Neural crest cell (in vitro differentiated cells): ENCODE measurements at regions not wholly inside any gene's neighbourhood (a gene's known extent, or its start where the extent isn't known, plus 50 kb on each side); places are given as distances from the start of the nearest gene placed in this dataset.

Experiments
- DNase-seq: peaks from one replicate; pipeline ENCODE4 v3.0.0; 2021; ENCODE audit warnings: low read depth, mixed read lengths, low spot score
- H3K27ac Mint-ChIP-seq: one replicate; pipeline ENCODE4 v1.8.0; 2021; ENCODE audit warnings: mild to moderate bottlenecking, mixed read lengths; ENCODE audit not compliant: unreplicated experiment
- H3K27me3 Mint-ChIP-seq: 2 replicates; pipeline ENCODE4 v1.8.0; 2021; ENCODE audit warnings: low read depth, mild to moderate bottlenecking, mixed read lengths
- H3K36me3 Mint-ChIP-seq: 2 replicates; pipeline ENCODE4 v1.8.0; 2021; ENCODE audit warnings: low read depth, mild to moderate bottlenecking, mixed read lengths
- H3K4me1 Mint-ChIP-seq: 2 replicates; pipeline ENCODE4 v1.8.0; 2021; ENCODE audit warnings: mixed read lengths
- H3K4me3 Mint-ChIP-seq: one replicate; pipeline ENCODE4 v1.8.0; 2021; ENCODE audit warnings: mild to moderate bottlenecking, mixed read lengths
- H3K9me3 Mint-ChIP-seq: 2 replicates; pipeline ENCODE4 v1.8.0; 2021; ENCODE audit warnings: mixed read lengths
- TF ChIP-seq, protein P1 (sequence below): fragments of 200-600 bp; sonication (generic); conservative IDR thresholded peaks from 2 replicates; pipeline ENCODE4 v1.5.0; 2021; ENCODE audit warnings: antibody characterized with exemption, mild to moderate bottlenecking

DNA sequence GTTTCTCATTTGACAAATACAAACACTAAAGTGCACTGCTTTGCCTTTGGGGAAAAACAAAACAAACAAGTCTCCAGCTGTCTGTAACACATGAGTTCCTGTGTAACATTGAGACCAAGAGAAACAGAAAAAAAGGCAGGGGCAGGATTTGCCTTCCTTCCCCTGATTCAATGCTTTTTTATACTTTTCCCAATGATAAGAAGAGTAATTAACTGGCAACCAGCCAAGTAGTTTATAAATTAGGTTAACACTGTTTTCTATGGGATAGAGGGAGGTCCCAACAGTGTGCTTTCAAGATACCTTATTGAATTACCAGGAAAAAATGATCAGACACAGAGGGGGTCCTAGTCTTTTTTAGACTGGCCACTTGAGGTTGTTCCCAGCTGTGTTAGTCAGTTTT is 346.8 kb downstream of the TRIM36 start:
- Mint-ChIP-seq H3K9me3 (peaks cover 15% of the 10 kb centered on the region), H3K27ac (no peak overlapping the region)

GRCh38 chr5:114822436-114822835 is 347.3 kb downstream of the TRIM36 start:
- no peak overlapping the region for H3K4me3 Mint-ChIP-seq
- TF ChIP-seq, protein P1, sequence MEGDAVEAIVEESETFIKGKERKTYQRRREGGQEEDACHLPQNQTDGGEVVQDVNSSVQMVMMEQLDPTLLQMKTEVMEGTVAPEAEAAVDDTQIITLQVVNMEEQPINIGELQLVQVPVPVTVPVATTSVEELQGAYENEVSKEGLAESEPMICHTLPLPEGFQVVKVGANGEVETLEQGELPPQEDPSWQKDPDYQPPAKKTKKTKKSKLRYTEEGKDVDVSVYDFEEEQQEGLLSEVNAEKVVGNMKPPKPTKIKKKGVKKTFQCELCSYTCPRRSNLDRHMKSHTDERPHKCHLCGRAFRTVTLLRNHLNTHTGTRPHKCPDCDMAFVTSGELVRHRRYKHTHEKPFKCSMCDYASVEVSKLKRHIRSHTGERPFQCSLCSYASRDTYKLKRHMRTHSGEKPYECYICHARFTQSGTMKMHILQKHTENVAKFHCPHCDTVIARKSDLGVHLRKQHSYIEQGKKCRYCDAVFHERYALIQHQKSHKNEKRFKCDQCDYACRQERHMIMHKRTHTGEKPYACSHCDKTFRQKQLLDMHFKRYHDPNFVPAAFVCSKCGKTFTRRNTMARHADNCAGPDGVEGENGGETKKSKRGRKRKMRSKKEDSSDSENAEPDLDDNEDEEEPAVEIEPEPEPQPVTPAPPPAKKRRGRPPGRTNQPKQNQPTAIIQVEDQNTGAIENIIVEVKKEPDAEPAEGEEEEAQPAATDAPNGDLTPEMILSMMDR: no peak
- no peaks in the 10 kb centered on the region for H3K27me3 Mint-ChIP-seq
- no peaks in the 10 kb centered on the region for H3K36me3 Mint-ChIP-seq
- no peaks in the 10 kb centered on the region for H3K4me1 Mint-ChIP-seq
- no peak overlapping the region for H3K27ac Mint-ChIP-seq
- DNase-seq: no peak
- peaks cover 12% of the 10 kb centered on the region for H3K9me3 Mint-ChIP-seq

More for the DNA sequence above, 346.8 kb downstream of the TRIM36 start:
- Mint-ChIP-seq H3K4me1 (no peaks in the 10 kb centered on the region), H3K4me3 (no peak overlapping the region), H3K27me3 (no peaks in the 10 kb centered on the region), H3K36me3 (no peaks in the 10 kb centered on the region)
- TF ChIP-seq, protein P1: no peak
- no peak for DNase-seq

GRCh38 chr5:114790403-114790792 is 379.3 kb downstream of the TRIM36 start:
- Mint-ChIP-seq H3K9me3 (no peaks in the 10 kb centered on the region), H3K27ac (no peak overlapping the region), H3K27me3 (peaks cover 11% of the 10 kb centered on the region), H3K4me1 (no peaks in the 10 kb centered on the region), H3K36me3 (no peaks in the 10 kb centered on the region), H3K4me3 (no peak overlapping the region)
- DNase-seq: no peak
- TF ChIP-seq, protein P1: no peak

DNA sequence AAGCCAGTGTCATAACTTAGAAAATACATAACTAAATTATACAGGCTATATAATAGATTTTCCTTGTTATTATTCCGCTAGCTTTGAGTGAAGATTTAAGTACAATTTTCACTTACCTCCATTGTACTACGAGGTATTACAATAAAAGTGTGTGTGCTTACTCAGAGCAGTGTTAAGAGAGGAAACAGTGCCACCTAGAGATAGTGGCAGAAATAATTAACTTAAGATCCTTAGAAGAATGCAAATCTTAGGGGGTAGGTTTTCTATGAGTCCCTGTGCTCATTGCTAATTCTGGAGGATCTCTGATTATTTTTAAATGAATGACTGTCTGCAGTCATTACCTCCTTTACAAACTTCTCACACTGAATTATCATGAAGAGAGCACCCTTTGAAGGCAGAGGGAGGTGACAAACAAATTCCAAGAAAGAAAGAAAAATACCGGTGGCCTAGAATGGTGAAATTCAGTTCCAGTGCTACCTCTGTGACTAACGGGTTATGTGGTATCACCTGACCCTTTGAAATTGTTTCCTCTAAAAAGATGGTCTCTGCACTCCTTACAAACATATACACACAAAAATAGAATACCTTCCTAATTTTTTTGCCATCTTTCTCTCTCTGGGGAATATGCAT is 379.8 kb downstream of the TRIM36 start:
- TF ChIP-seq, protein P1: peak; percentile 74
- Mint-ChIP-seq H3K4me1 (no peaks in the 10 kb centered on the region), H3K9me3 (no peaks in the 10 kb centered on the region), H3K4me3 (no peak overlapping the region), H3K27me3 (peaks cover 11% of the 10 kb centered on the region), H3K27ac (no peak overlapping the region), H3K36me3 (no peaks in the 10 kb centered on the region)
- DNase-seq: no peak

GRCh38 chr5:114782869-114783268 is 386.8 kb downstream of the TRIM36 start:
- H3K27me3 Mint-ChIP-seq: no peaks in the 10 kb centered on the region
- H3K27ac Mint-ChIP-seq: no peak overlapping the region
- H3K9me3 Mint-ChIP-seq: no peaks in the 10 kb centered on the region
- DNase-seq: no peak
- TF ChIP-seq, protein P1: no peak
- no peaks in the 10 kb centered on the region for H3K36me3 Mint-ChIP-seq
- no peaks in the 10 kb centered on the region for H3K4me1 Mint-ChIP-seq
- H3K4me3 Mint-ChIP-seq: no peak overlapping the region
